DOHH2 (cell line): ENCODE measurements at regions not wholly inside any gene's neighbourhood (a gene's known extent, or its start where the extent isn't known, plus 50 kb on each side); places are given as distances from the start of the nearest gene placed in this dataset.

Experiments
- EZH2phosphoT487 ChIP-seq: fragments of 200-600 bp; sonication (generic); IDR thresholded peaks from 2 replicates; pipeline ENCODE4 v1.6.1; 2017; ENCODE audit warnings: borderline replicate concordance, mild to moderate bottlenecking, antibody characterized with exemption, low read length, moderate library complexity, mixed read lengths
- TF ChIP-seq, protein P1 (sequence below): fragments of 200-600 bp; sonication (generic); IDR thresholded peaks from one replicate; pipeline ENCODE4 v1.5.1; 2014; ENCODE audit warnings: antibody characterized with exemption, mild to moderate bottlenecking, low read depth, low read length; ENCODE audit not compliant: poor library complexity, severe bottlenecking

DNA sequence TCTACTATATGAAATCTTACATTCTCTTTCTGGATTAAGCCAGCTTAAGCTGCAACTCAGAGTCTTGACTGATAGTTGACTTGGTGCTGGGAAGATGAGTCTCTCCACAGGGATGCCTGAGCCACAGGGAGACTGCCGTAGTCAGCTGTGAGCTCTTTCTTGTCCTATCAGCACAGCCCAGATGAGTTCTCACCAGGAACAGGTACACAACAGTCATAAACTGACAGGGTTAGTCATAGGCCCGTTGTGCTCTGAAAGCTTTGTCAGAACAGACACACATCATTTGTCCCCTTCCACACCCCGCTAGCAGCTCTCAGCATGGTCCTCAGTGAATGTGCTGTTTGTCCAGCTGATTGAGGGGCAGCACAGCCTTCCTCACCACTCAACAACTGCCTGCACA is 221.6 kb downstream of the RPS24 start:
- TF ChIP-seq, protein P1, sequence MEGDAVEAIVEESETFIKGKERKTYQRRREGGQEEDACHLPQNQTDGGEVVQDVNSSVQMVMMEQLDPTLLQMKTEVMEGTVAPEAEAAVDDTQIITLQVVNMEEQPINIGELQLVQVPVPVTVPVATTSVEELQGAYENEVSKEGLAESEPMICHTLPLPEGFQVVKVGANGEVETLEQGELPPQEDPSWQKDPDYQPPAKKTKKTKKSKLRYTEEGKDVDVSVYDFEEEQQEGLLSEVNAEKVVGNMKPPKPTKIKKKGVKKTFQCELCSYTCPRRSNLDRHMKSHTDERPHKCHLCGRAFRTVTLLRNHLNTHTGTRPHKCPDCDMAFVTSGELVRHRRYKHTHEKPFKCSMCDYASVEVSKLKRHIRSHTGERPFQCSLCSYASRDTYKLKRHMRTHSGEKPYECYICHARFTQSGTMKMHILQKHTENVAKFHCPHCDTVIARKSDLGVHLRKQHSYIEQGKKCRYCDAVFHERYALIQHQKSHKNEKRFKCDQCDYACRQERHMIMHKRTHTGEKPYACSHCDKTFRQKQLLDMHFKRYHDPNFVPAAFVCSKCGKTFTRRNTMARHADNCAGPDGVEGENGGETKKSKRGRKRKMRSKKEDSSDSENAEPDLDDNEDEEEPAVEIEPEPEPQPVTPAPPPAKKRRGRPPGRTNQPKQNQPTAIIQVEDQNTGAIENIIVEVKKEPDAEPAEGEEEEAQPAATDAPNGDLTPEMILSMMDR: no peak
- TF ChIP-seq EZH2phosphoT487: no peak
